GM12873 (cell line): ENCODE measurements at regions not wholly inside any gene's neighbourhood (a gene's known extent, or its start where the extent isn't known, plus 50 kb on each side); places are given as distances from the start of the nearest gene placed in this dataset.

Experiments
- TF ChIP-seq, protein P1 (sequence below): IDR thresholded peaks from 2 replicates; pipeline ENCODE4 v1.5.1; 2012; ENCODE audit warnings: low read depth, mild to moderate bottlenecking, moderate library complexity, low read length, control low read depth; ENCODE audit not compliant: insufficient read depth; ENCODE audit errors: missing control alignments

GRCh38 chr3:115348951-115349745 lies 202.1 kb upstream of the ZBTB20 start:
- TF ChIP-seq, protein P1, sequence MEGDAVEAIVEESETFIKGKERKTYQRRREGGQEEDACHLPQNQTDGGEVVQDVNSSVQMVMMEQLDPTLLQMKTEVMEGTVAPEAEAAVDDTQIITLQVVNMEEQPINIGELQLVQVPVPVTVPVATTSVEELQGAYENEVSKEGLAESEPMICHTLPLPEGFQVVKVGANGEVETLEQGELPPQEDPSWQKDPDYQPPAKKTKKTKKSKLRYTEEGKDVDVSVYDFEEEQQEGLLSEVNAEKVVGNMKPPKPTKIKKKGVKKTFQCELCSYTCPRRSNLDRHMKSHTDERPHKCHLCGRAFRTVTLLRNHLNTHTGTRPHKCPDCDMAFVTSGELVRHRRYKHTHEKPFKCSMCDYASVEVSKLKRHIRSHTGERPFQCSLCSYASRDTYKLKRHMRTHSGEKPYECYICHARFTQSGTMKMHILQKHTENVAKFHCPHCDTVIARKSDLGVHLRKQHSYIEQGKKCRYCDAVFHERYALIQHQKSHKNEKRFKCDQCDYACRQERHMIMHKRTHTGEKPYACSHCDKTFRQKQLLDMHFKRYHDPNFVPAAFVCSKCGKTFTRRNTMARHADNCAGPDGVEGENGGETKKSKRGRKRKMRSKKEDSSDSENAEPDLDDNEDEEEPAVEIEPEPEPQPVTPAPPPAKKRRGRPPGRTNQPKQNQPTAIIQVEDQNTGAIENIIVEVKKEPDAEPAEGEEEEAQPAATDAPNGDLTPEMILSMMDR, result no peak

GRCh38 chr3:115350606-115351005 lies 203.5 kb upstream of the ZBTB20 start:
- TF ChIP-seq, protein P1, result no peak

GRCh38 chr3:115351193-115351592 lies 204.1 kb upstream of the ZBTB20 start:
- TF ChIP-seq, protein P1, result no peak

DNA sequence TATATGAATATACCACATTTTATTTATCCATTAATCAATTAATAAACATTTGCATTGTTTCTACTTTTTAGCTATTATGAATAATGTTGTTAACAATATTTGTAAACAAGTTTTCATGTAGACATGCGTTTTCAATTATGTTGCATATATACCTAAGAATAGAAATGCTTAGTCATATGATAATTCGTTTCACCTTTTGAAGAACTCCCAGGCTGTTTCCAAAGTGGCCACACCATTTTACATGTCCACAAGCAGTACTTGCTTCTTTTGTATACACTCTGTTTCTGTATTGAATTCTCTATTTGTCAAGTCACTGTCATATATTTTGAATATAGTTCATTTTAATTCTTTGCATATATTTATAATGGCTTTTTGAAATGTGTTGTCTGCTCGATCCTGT lies 206.9 kb upstream of the ZBTB20 start:
- TF ChIP-seq, protein P1, result no peak

DNA sequence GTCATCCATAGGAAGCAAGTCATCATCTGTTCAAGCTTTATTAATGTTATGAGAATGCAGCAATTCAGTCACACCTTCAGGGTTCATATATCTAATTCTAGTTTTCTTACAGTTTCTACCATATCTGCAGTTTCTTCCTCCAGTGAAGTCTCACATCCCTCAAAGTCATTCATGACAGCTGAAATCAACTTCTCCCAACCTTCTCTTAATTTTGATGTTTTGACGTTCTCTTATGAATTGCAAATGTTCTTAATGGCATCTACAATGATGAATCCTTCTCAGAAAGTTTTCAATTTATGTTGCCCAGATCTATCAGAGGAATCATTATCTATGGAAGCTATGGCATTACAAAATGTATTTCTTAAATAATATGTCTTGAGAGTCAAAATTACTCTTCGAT lies 210.4 kb upstream of the ZBTB20 start:
- TF ChIP-seq, protein P1, result no peak

GRCh38 chr3:115359536-115359935 lies 212.4 kb upstream of the ZBTB20 start:
- TF ChIP-seq, protein P1, result no peak

GRCh38 chr3:115361806-115362205 lies 214.7 kb upstream of the ZBTB20 start:
- TF ChIP-seq, protein P1, result no peak
